H1 (cell line): ENCODE measurements at regions not wholly inside any gene's neighbourhood (a gene's known extent, or its start where the extent isn't known, plus 50 kb on each side); places are given as distances from the start of the nearest gene placed in this dataset.

Experiments used
- BCL11A ChIP-seq, 2 experiments: IDR thresholded peaks; one replicate each; pipeline ENCODE4 v1.6.1; 2011; ENCODE audit warnings: low read depth in 2 of 2, low read length in 2 of 2, mild to moderate bottlenecking in 2 of 2
- BRCA1 ChIP-seq: IDR thresholded peaks from 2 replicates; pipeline ENCODE4 v1.6.1; 2012; ENCODE audit warnings: low read depth, low read length, improper control_type of control experiment
- CEBPB ChIP-seq: IDR thresholded peaks from 2 replicates; pipeline ENCODE4 v1.6.1; 2012; ENCODE audit warnings: low read depth, low read length
- EP300 ChIP-seq, 2 experiments: IDR thresholded peaks; 1 replicate in 1 of 2; 2 replicates in 1 of 2; pipeline ENCODE4 v1.6.1; 2011 to 2012; ENCODE audit warnings: low read depth in 2 of 2, low read length in 2 of 2, mild to moderate bottlenecking in 2 of 2, borderline replicate concordance in 1 of 2, inconsistent platforms in 1 of 2, moderate library complexity in 1 of 2
- PHF8 ChIP-seq: fragments of 200-600 bp; sonication (generic); conservative IDR thresholded peaks from 2 replicates; pipeline ENCODE4 v1.7.1; 2012; ENCODE audit warnings: low read depth, mild to moderate bottlenecking, inconsistent platforms, low read length, moderate library complexity
- SP4 ChIP-seq: IDR thresholded peaks from 2 replicates; pipeline ENCODE4 v1.6.1; 2012; ENCODE audit warnings: low read length, inconsistent platforms
- SRF ChIP-seq: IDR thresholded peaks from 2 replicates; pipeline ENCODE4 v1.6.1; 2011; ENCODE audit warnings: mild to moderate bottlenecking, low read depth, low read length, moderate library complexity
- TBP ChIP-seq: IDR thresholded peaks from 2 replicates; pipeline ENCODE4 v1.6.1; 2011; ENCODE audit warnings: low read depth, low read length, improper control_type of control experiment
- TEAD4 ChIP-seq: IDR thresholded peaks from 2 replicates; pipeline ENCODE4 v1.6.1; 2012; ENCODE audit warnings: low read depth, low read length, inconsistent platforms, mixed read lengths
- TF ChIP-seq, protein P1 (sequence below): fragments of 300-600 bp; sonication (generic); IDR thresholded peaks from 2 replicates; pipeline ENCODE4 v1.7.1; 2012; ENCODE audit warnings: low read length, moderate library complexity, mild to moderate bottlenecking, inconsistent platforms; ENCODE audit not compliant: insufficient replicate concordance
- TF ChIP-seq, protein P2 (sequence below): IDR thresholded peaks from 2 replicates; pipeline ENCODE4 v1.6.1; 2012; ENCODE audit warnings: low read length, inconsistent platforms

DNA sequence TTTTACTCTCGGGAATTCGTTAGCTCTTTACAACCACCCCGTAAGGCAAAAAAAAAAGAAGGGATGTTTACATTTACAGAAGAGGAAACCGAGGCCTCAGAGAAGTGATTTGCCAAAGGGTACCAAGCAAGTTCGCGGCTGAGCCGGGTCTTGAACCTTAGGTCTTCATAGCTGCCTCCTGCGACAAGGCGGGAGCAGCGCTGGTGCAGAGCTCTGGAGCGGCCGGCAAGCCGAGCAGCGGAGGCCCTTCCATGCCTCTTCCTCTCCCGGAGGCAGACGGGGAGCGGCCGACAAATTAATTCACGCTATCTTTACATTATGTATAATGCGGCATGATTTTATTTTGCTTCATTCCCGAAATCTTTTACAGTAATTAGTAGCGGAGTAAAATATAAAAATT, 536.3 kb downstream of the INSC start (continued):
- TF ChIP-seq, protein P1, sequence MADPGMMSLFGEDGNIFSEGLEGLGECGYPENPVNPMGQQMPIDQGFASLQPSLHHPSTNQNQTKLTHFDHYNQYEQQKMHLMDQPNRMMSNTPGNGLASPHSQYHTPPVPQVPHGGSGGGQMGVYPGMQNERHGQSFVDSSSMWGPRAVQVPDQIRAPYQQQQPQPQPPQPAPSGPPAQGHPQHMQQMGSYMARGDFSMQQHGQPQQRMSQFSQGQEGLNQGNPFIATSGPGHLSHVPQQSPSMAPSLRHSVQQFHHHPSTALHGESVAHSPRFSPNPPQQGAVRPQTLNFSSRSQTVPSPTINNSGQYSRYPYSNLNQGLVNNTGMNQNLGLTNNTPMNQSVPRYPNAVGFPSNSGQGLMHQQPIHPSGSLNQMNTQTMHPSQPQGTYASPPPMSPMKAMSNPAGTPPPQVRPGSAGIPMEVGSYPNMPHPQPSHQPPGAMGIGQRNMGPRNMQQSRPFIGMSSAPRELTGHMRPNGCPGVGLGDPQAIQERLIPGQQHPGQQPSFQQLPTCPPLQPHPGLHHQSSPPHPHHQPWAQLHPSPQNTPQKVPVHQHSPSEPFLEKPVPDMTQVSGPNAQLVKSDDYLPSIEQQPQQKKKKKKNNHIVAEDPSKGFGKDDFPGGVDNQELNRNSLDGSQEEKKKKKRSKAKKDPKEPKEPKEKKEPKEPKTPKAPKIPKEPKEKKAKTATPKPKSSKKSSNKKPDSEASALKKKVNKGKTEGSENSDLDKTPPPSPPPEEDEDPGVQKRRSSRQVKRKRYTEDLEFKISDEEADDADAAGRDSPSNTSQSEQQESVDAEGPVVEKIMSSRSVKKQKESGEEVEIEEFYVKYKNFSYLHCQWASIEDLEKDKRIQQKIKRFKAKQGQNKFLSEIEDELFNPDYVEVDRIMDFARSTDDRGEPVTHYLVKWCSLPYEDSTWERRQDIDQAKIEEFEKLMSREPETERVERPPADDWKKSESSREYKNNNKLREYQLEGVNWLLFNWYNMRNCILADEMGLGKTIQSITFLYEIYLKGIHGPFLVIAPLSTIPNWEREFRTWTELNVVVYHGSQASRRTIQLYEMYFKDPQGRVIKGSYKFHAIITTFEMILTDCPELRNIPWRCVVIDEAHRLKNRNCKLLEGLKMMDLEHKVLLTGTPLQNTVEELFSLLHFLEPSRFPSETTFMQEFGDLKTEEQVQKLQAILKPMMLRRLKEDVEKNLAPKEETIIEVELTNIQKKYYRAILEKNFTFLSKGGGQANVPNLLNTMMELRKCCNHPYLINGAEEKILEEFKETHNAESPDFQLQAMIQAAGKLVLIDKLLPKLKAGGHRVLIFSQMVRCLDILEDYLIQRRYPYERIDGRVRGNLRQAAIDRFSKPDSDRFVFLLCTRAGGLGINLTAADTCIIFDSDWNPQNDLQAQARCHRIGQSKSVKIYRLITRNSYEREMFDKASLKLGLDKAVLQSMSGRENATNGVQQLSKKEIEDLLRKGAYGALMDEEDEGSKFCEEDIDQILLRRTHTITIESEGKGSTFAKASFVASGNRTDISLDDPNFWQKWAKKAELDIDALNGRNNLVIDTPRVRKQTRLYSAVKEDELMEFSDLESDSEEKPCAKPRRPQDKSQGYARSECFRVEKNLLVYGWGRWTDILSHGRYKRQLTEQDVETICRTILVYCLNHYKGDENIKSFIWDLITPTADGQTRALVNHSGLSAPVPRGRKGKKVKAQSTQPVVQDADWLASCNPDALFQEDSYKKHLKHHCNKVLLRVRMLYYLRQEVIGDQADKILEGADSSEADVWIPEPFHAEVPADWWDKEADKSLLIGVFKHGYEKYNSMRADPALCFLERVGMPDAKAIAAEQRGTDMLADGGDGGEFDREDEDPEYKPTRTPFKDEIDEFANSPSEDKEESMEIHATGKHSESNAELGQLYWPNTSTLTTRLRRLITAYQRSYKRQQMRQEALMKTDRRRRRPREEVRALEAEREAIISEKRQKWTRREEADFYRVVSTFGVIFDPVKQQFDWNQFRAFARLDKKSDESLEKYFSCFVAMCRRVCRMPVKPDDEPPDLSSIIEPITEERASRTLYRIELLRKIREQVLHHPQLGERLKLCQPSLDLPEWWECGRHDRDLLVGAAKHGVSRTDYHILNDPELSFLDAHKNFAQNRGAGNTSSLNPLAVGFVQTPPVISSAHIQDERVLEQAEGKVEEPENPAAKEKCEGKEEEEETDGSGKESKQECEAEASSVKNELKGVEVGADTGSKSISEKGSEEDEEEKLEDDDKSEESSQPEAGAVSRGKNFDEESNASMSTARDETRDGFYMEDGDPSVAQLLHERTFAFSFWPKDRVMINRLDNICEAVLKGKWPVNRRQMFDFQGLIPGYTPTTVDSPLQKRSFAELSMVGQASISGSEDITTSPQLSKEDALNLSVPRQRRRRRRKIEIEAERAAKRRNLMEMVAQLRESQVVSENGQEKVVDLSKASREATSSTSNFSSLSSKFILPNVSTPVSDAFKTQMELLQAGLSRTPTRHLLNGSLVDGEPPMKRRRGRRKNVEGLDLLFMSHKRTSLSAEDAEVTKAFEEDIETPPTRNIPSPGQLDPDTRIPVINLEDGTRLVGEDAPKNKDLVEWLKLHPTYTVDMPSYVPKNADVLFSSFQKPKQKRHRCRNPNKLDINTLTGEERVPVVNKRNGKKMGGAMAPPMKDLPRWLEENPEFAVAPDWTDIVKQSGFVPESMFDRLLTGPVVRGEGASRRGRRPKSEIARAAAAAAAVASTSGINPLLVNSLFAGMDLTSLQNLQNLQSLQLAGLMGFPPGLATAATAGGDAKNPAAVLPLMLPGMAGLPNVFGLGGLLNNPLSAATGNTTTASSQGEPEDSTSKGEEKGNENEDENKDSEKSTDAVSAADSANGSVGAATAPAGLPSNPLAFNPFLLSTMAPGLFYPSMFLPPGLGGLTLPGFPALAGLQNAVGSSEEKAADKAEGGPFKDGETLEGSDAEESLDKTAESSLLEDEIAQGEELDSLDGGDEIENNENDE: no peak
- TF ChIP-seq, protein P2, sequence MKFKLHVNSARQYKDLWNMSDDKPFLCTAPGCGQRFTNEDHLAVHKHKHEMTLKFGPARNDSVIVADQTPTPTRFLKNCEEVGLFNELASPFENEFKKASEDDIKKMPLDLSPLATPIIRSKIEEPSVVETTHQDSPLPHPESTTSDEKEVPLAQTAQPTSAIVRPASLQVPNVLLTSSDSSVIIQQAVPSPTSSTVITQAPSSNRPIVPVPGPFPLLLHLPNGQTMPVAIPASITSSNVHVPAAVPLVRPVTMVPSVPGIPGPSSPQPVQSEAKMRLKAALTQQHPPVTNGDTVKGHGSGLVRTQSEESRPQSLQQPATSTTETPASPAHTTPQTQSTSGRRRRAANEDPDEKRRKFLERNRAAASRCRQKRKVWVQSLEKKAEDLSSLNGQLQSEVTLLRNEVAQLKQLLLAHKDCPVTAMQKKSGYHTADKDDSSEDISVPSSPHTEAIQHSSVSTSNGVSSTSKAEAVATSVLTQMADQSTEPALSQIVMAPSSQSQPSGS: no peak
- no peak for TF ChIP-seq BRCA1
- TF ChIP-seq SP4: no peak
- TF ChIP-seq BCL11A (IDR thresholded peaks at IDR 0.05; ENCODE audit: low read depth in 2 of 2, low read length in 2 of 2): no peak
- TF ChIP-seq EP300 (IDR thresholded peaks at IDR 0.05; ENCODE audit: borderline replicate concordance in 1 of 2, low read depth in 2 of 2, low read length in 2 of 2): no peak
- no peak for TF ChIP-seq SRF
- TF ChIP-seq PHF8: no peak
- no peak for TF ChIP-seq TEAD4
- no peak for TF ChIP-seq CEBPB
- TF ChIP-seq TBP: no peak
